ENCODE measurements at regions not wholly inside any gene's neighbourhood (a gene's known extent, or its start where the extent isn't known, plus 50 kb on each side); places are given as distances from the start of the nearest gene placed in this dataset.

GRCh38 chr4:104365618-104366017 is 129.1 kb downstream of the CXXC4 start:
- POLR2A ChIA-PET: no interaction called here
- H3K9ac ChIP-seq (ENCODE audit: insufficient read depth in 1 of 2, low read depth in 2 of 2, low read length in 2 of 2): no peak overlapping the region
- 4% methylated on average over 2 of the region's 2 CpGs for WGBS (ENCODE audit: insufficient coverage, low coverage, missing lambda C conversion rate)
- no peaks in the 10 kb centered on the region for H3K9me3 ChIP-seq (replicated peaks; ENCODE audit: control insufficient read depth, insufficient read depth, low read depth, low read length)
- no peaks in the 10 kb centered on the region for H3K4me1 ChIP-seq (replicated peaks in 1 of 2; ENCODE audit: control insufficient read depth in 2 of 2, insufficient read depth in 2 of 2, low read length in 2 of 2)
- no peak for ATAC-seq
- no peak overlapping the region for H3K27ac ChIP-seq (ENCODE audit: extremely low read depth, low read depth, low read length)
- no peak for TF ChIP-seq EHMT2 (IDR thresholded peaks at IDR 0.05)
- no peak for TF ChIP-seq RBM14 (IDR thresholded peaks at IDR 0.05; ENCODE audit: borderline replicate concordance, insufficient read depth, low read depth, low read length)
- no peak for TF ChIP-seq STAT5B (CRISPR knock-in tag; IDR thresholded peaks at IDR 0.05)
- no peak for TF ChIP-seq YY1 (IDR thresholded peaks at IDR 0.05; ENCODE audit: borderline replicate concordance in 1 of 3, control insufficient read depth in 1 of 3, extremely low read depth in 1 of 3, insufficient read depth in 3 of 3, insufficient read length in 1 of 3, insufficient replicate concordance in 2 of 3, low read depth in 1 of 3, low read length in 2 of 3)
- no peak for TF ChIP-seq NR2C2 (CRISPR knock-in tag; IDR thresholded peaks at IDR 0.05)
- TF ChIP-seq NR2C2 (tag; IDR thresholded peaks at IDR 0.05): no peak
- no peak for TF ChIP-seq AFF1 (IDR thresholded peaks at IDR 0.05; ENCODE audit: low read depth in 1 of 2, partially characterized antibody in 2 of 2)
- TF ChIP-seq ZNF354B (CRISPR knock-in tag; IDR thresholded peaks at IDR 0.05): no peak
- no peak for TF ChIP-seq COPS2 (conservative IDR thresholded peaks at IDR 0.05)
- no peak for TF ChIP-seq CREB3L1 (IDR thresholded peaks at IDR 0.05; ENCODE audit: borderline replicate concordance, low read depth)
- TF ChIP-seq SNAPC5 (CRISPR knock-in tag; IDR thresholded peaks at IDR 0.05): no peak
- TF ChIP-seq RBM25 (IDR thresholded peaks at IDR 0.05; ENCODE audit: low read depth, low read length, severe bottlenecking): no peak
- TF ChIP-seq FOS (IDR thresholded peaks at IDR 0.05; ENCODE audit: extremely low read depth, insufficient read length): no peak
- TF ChIP-seq ARID3B (CRISPR knock-in tag; IDR thresholded peaks at IDR 0.05; ENCODE audit: borderline replicate concordance): no peak
- no peaks in the 10 kb centered on the region for H3K27me3 ChIP-seq (ENCODE audit: control insufficient read depth in 2 of 2, insufficient read depth in 2 of 2, low read length in 2 of 2)
- no peaks in the 10 kb centered on the region for H4K20me1 ChIP-seq (replicated peaks; ENCODE audit: control insufficient read depth, insufficient read depth, low read length)
- no peak for FAIRE-seq
- H3K4me3 ChIP-seq: no peak overlapping the region
- no peak overlapping the region for H3K4me2 ChIP-seq (ENCODE audit: insufficient read depth, low read length)
- H3K9me1 ChIP-seq (ENCODE audit: control insufficient read depth, insufficient read depth, low read length): no peaks in the 10 kb centered on the region
- H3K36me3 ChIP-seq (ENCODE audit: control insufficient read depth, insufficient read depth, low read length): no peaks in the 10 kb centered on the region
- intact Hi-C loops (cut with micrococcal nuclease) (no loop called here), in situ Hi-C loops (cut with MboI) (no loop called here)
- no peaks in the 10 kb centered on the region for H3K79me2 ChIP-seq (ENCODE audit: control insufficient read depth, insufficient read depth, low read length)
- DNase-seq (ENCODE audit: extremely low read depth in 1 of 4, low spot score in 3 of 4): no peak
- no peak overlapping the region for H2AFZ ChIP-seq (ENCODE audit: low read depth, low read length)
- CTCF ChIA-PET (ENCODE audit: low intra/inter-chr PET ratio): no interaction called here
- BruUV-seq (replicated peaks): no TSS peak
